Right lobe of liver (tissue), 4 donors: ENCODE measurements at regions not wholly inside any gene's neighbourhood (a gene's known extent, or its start where the extent isn't known, plus 50 kb on each side); places are given as distances from the start of the nearest gene placed in this dataset.

ENCODE experiments used
- CTCF ChIP-seq, 4 donors: fragments of 200-600 bp in 3 of 4; fragments of 450-650 bp in 1 of 4; IDR thresholded peaks; one replicate each; pipeline versions ENCODE4 v1.5.1 to v1.8.0; 2016 to 2022; ENCODE audit warnings: antibody characterized with exemption in 4 of 4, mild to moderate bottlenecking in 2 of 4
- POLR2A ChIP-seq: fragments of 450-650 bp; IDR thresholded peaks from one replicate; pipeline ENCODE4 v1.6.1; 2017; ENCODE audit warnings: antibody characterized with exemption, mild to moderate bottlenecking
- donor health status: DM: no; HTN: no; CAD: no.
- donor health status: DM: no; HTN: no; CAD: no.
- donor health status: DM: no; HTN: yes; CAD: no.

- no peak for TF ChIP-seq CTCF (IDR thresholded peaks at IDR 0.05)
- TF ChIP-seq POLR2A = no peak
Measured at GRCh38 chr9:106727969-106728368, 135.0 kb upstream of the ZNF462 start.
